Breast epithelium (tissue), 4 donors: ENCODE measurements at regions not wholly inside any gene's neighbourhood (a gene's known extent, or its start where the extent isn't known, plus 50 kb on each side); places are given as distances from the start of the nearest gene placed in this dataset.
A peak's percentile ranks its signal among the peaks of the same experiment; 100 is the strongest.

Experiments used
- DNase-seq, 2 donors: peaks; one replicate each; pipeline ENCODE4 v3.0.0-alpha.2; 2019; ENCODE audit warnings: low spot score in 2 of 2
- H3K27ac ChIP-seq, 2 donors: fragments of 200-600 bp; sonication (generic) in 1 of 2; one replicate each; pipeline ENCODE4 v1.5.1; 2016 to 2019; ENCODE audit warnings: mild to moderate bottlenecking in 1 of 2
- H3K27me3 ChIP-seq, 2 donors: fragments of 200-600 bp; sonication (generic) in 1 of 2; one replicate each; pipeline versions ENCODE4 v1.5.1 to v1.6.0; 2017 to 2019; ENCODE audit warnings: control low read depth in 1 of 2, mild to moderate bottlenecking in 1 of 2
- H3K36me3 ChIP-seq: fragments of 200-600 bp; one replicate; pipeline ENCODE4 v1.5.1; 2019
- H3K4me1 ChIP-seq, 2 donors: fragments of 200-600 bp; sonication (generic); one replicate each; pipeline ENCODE4 v1.5.1; 2016 to 2019; ENCODE audit warnings: control low read depth in 1 of 2
- H3K4me3 ChIP-seq, 3 donors: fragments of 200-600 bp; sonication (generic); 1 replicate in 2 of 3; 2 replicates in 1 of 3; pipeline ENCODE4 v1.5.1; 2016 to 2019; ENCODE audit warnings: mild to moderate bottlenecking in 3 of 3, moderate library complexity in 2 of 3
- H3K9me3 ChIP-seq, 2 donors: fragments of 200-600 bp; sonication (generic) in 1 of 2; one replicate each; pipeline ENCODE4 v1.5.1; 2016 to 2019; ENCODE audit warnings: control low read depth in 1 of 2
- POLR2A ChIP-seq: fragments of 450-650 bp; IDR thresholded peaks from one replicate; pipeline ENCODE4 v1.6.1; 2016; ENCODE audit warnings: antibody characterized with exemption, mild to moderate bottlenecking, moderate library complexity
- POLR2AphosphoS5 ChIP-seq, 3 donors: sonication (generic); formaldehyde crosslinking; IDR thresholded peaks; one replicate each; pipeline ENCODE4 v1.6.1; 2017; ENCODE audit warnings: antibody characterized with exemption in 3 of 3
- intact Hi-C: fragments of 100-400 bp; cut with DNase I; formaldehyde crosslinking; loops from one replicate; pipeline ENCODE4 v1.15.1; 2023; ENCODE audit warnings: low total_unique reads
- TF ChIP-seq, protein P1 (sequence below), 3 donors: fragments of 450-650 bp; IDR thresholded peaks; one replicate each; pipeline ENCODE4 v1.5.1; 2016 to 2017; ENCODE audit warnings: antibody characterized with exemption in 3 of 3, mild to moderate bottlenecking in 3 of 3, moderate library complexity in 3 of 3

DNA sequence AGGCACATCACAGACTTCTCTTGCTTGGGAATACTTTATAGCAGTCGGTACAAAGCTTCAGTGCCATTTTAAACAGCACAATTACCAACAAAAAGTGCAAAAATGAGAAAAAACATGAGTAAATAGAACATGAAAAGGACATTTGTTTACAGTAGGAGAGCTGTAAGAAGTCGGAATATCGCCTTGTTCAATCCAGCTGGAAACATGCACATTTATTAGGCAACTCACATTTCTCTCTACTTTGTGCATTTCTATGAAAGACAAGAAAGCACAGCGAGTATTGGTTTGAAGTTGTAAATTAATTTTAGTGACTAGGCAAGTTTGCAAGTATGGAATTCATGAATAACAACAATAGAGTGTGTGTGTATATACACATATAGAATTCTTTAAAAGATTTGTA is 484.7 kb downstream of the DACH1 start:
- Histone ChIP-seq H3K9me3 (no peaks in the 10 kb centered on the region), H3K36me3 (no peaks in the 10 kb centered on the region), H3K27ac (no peak overlapping the region), H3K27me3 (no peaks in the 10 kb centered on the region), H3K4me1 (no peaks in the 10 kb centered on the region), H3K4me3 (no peak overlapping the region)
- TF ChIP-seq POLR2A = no peak
- no peak for TF ChIP-seq POLR2AphosphoS5 (IDR thresholded peaks at IDR 0.05)
- TF ChIP-seq, protein P1, sequence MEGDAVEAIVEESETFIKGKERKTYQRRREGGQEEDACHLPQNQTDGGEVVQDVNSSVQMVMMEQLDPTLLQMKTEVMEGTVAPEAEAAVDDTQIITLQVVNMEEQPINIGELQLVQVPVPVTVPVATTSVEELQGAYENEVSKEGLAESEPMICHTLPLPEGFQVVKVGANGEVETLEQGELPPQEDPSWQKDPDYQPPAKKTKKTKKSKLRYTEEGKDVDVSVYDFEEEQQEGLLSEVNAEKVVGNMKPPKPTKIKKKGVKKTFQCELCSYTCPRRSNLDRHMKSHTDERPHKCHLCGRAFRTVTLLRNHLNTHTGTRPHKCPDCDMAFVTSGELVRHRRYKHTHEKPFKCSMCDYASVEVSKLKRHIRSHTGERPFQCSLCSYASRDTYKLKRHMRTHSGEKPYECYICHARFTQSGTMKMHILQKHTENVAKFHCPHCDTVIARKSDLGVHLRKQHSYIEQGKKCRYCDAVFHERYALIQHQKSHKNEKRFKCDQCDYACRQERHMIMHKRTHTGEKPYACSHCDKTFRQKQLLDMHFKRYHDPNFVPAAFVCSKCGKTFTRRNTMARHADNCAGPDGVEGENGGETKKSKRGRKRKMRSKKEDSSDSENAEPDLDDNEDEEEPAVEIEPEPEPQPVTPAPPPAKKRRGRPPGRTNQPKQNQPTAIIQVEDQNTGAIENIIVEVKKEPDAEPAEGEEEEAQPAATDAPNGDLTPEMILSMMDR (IDR thresholded peaks at IDR 0.05) = no peak
- DNase-seq = no peak
- intact Hi-C loops = no loop called here

DNA sequence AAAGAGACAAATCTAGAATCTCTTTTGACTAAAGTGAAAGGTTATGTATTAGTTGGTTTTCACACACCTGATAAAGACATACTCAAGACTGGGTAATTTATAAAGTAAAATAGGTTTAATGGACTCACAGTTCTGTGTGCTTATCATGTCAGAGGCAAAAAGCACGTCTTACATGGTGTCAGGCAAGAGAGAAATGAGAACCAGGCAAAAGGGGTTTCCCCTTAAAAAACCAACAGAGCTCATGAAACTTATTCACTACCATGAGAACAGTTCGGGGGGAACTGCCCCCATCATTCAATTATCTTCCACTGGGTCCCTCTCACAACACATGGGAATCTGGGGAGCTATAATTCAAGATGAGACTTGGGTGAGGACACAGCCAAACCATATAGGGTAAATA is 486.8 kb downstream of the DACH1 start:
- DNase-seq = no peak
- Histone ChIP-seq H3K27me3 (no peaks in the 10 kb centered on the region), H3K27ac (no peak overlapping the region), H3K4me1 (no peaks in the 10 kb centered on the region), H3K9me3 (no peaks in the 10 kb centered on the region), H3K36me3 (no peaks in the 10 kb centered on the region), H3K4me3 (no peak overlapping the region)
- TF ChIP-seq POLR2AphosphoS5 (IDR thresholded peaks at IDR 0.05) (no peak), POLR2A (no peak)
- TF ChIP-seq, protein P1 (IDR thresholded peaks at IDR 0.05) = no peak
- intact Hi-C loops = no loop called here

DNA sequence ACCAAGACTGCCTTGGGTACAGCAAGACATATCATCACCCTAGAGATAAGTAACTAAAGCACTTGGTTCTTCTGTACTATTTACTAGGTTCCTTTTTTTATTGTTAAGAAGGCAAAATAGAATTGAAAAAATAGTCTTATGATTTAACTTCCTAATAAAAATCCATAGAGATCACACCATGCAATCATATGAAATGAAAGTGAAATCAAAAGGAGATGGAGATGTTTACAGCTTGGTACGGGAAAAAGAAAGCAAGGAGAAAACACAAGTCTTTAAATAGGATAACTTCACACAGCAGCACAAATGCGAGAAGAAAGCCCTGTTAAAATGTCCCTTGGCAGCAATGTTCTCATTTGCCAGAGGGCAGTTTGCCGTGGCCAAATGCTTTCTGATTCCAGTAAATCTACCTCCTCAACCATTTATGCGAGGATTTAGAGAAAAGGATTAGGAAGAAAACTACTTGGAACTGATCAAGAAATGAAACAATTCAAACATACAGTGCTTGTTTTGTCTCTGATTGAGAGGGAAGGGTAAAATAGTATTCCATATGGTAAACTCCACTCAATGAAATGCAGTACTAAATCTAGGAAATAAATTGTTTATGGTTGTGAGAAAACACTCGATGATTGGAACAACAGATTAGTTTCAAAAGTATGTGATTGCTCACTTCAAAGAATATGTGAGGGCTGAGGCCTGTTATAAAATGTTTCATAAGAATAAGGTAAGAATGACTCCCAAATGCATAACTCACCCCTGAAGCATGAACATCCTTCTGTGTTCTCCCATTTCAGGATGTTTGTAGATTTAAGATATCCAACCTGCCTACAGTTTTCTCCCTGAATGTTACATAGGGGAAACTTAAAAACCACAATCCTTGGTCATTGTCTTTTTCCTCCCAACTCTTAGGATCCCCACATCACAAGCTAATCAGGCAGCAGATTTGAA is 487.8 kb downstream of the DACH1 start:
- peak overlapping the region; percentile 49 to 60 for H3K27ac ChIP-seq
- H3K27me3 ChIP-seq = no peaks in the 10 kb centered on the region
- TF ChIP-seq POLR2AphosphoS5 (IDR thresholded peaks at IDR 0.05) = no peak
- TF ChIP-seq, protein P1 (IDR thresholded peaks at IDR 0.05) = no peak
- no peak for TF ChIP-seq POLR2A
- H3K4me3 ChIP-seq = peak overlapping the region; percentile 21 to 54 (median 28)
- H3K9me3 ChIP-seq = no peaks in the 10 kb centered on the region
- H3K36me3 ChIP-seq = no peaks in the 10 kb centered on the region
- H3K4me1 ChIP-seq = no peaks in the 10 kb centered on the region
- intact Hi-C loops = no loop called here
- no peak for DNase-seq

DNA sequence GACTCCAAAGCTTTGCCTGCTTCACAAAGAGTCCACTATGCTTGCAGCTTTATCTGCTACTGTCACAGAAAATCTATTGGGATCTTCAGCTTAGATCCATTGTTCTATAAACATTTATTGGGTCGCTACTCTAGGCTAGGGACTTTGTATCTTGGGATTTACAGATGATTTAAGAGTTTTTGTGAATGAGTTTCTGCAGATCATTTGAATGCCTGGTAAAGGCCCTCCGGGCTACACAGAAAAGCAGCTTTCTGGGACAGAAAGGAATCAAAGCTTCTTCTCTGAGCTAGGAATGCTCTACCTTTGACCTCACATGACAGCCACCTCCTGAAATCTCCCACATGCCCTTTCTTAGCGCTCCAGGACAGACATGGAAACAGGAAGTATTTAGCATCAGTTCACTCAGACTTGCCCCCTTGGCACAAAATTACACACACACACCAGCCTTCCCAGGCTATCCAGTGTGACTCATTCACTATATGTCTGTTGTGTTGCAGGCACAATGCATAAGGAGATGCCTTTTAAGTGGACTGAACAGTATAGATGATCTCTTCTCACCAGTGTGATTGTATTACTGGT is 492.4 kb downstream of the DACH1 start:
- no peak overlapping the region for H3K27ac ChIP-seq

More for the DNA sequence above, 492.4 kb downstream of the DACH1 start:
- no peaks in the 10 kb centered on the region for H3K9me3 ChIP-seq
- H3K4me3 ChIP-seq = no peak overlapping the region
- intact Hi-C loops = no loop called here
- no peak for DNase-seq
- H3K4me1 ChIP-seq = no peaks in the 10 kb centered on the region
- TF ChIP-seq POLR2A (no peak), POLR2AphosphoS5 (IDR thresholded peaks at IDR 0.05) (no peak)
- TF ChIP-seq, protein P1 (IDR thresholded peaks at IDR 0.05) = no peak
- H3K36me3 ChIP-seq = no peaks in the 10 kb centered on the region
- no peaks in the 10 kb centered on the region for H3K27me3 ChIP-seq
